MM.1S (cell line): ENCODE measurements at regions not wholly inside any gene's neighbourhood (a gene's known extent, or its start where the extent isn't known, plus 50 kb on each side); places are given as distances from the start of the nearest gene placed in this dataset.

ENCODE experiments used
- DNase-seq: peaks from one replicate; pipeline ENCODE4 v3.0.0-alpha.2; 2015
- H2AFZ ChIP-seq: fragments of 300-600 bp; sonication (generic); 2 replicates; pipeline ENCODE4 v1.6.0; 2016; ENCODE audit warnings: antibody characterized with exemption, low read length
- H3F3A ChIP-seq: fragments of 300-600 bp; sonication (generic); 2 replicates; pipeline ENCODE4 v1.6.1; 2016; ENCODE audit warnings: mild to moderate bottlenecking, antibody characterized with exemption, low read length, moderate library complexity, mixed read lengths; ENCODE audit not compliant: insufficient read depth
- H3K27ac ChIP-seq: fragments of 300-600 bp; sonication (generic); 2 replicates; pipeline ENCODE4 v1.5.1; 2016; ENCODE audit warnings: mild to moderate bottlenecking, low read length
- H3K27me3 ChIP-seq: fragments of 300-600 bp; sonication (generic); replicated peaks from 2 replicates; pipeline ENCODE4 v1.6.0; 2016; ENCODE audit warnings: low read length; ENCODE audit not compliant: insufficient read depth
- H3K36me3 ChIP-seq: fragments of 300-600 bp; sonication (generic); replicated peaks from 2 replicates; pipeline ENCODE4 v1.6.1; 2016; ENCODE audit warnings: mild to moderate bottlenecking, low read length, mixed read lengths; ENCODE audit not compliant: insufficient read depth
- H3K4me1 ChIP-seq: fragments of 300-600 bp; sonication (generic); 2 replicates; pipeline ENCODE4 v1.6.1; 2016; ENCODE audit warnings: low read length, mixed read lengths
- H3K4me2 ChIP-seq: fragments of 300-600 bp; sonication (generic); 2 replicates; pipeline ENCODE4 v1.6.0; 2016; ENCODE audit warnings: low read depth, low read length
- H3K4me3 ChIP-seq: fragments of 300-600 bp; sonication (generic); 2 replicates; pipeline ENCODE4 v1.5.1; 2016; ENCODE audit warnings: low read length, mixed read lengths
- H3K79me2 ChIP-seq: fragments of 300-600 bp; sonication (generic); 2 replicates; pipeline ENCODE4 v1.6.1; 2016; ENCODE audit warnings: mixed run types, low read length, mixed read lengths
- H3K9ac ChIP-seq: fragments of 300-600 bp; sonication (generic); 2 replicates; pipeline ENCODE4 v1.6.1; 2016; ENCODE audit warnings: low read length, mixed read lengths
- H3K9me2 ChIP-seq: fragments of 300-600 bp; sonication (generic); replicated peaks from 2 replicates; pipeline ENCODE4 v1.6.1; 2016; ENCODE audit warnings: mild to moderate bottlenecking, low read length, mixed read lengths; ENCODE audit not compliant: insufficient read depth
- H3K9me3 ChIP-seq: fragments of 300-600 bp; sonication (generic); replicated peaks from 2 replicates; pipeline ENCODE4 v1.6.1; 2016; ENCODE audit warnings: mild to moderate bottlenecking, low read length, mixed read lengths; ENCODE audit not compliant: insufficient read depth
- H4K20me1 ChIP-seq: fragments of 300-600 bp; sonication (generic); 2 replicates; pipeline ENCODE4 v1.6.1; 2016; ENCODE audit warnings: mild to moderate bottlenecking, low read length, moderate library complexity, mixed read lengths; ENCODE audit not compliant: insufficient read depth
- EZH2 ChIP-seq: fragments of 300-600 bp; sonication (generic); optimal IDR thresholded peaks from 2 replicates; pipeline ENCODE3; 2017; ENCODE audit warnings: low read depth, mild to moderate bottlenecking, antibody characterized with exemption, low read length, mixed read lengths
- EZH2phosphoT487 ChIP-seq: fragments of 300-600 bp; sonication (generic); IDR thresholded peaks from 2 replicates; pipeline ENCODE4 v1.6.1; 2018; ENCODE audit warnings: antibody characterized with exemption, low read length
- TF ChIP-seq, protein P1 (sequence below): fragments of 300-600 bp; sonication (generic); IDR thresholded peaks from 2 replicates; pipeline ENCODE4 v1.5.1; 2016; ENCODE audit warnings: antibody characterized with exemption, low read length, mixed read lengths

- TF ChIP-seq, protein P1, sequence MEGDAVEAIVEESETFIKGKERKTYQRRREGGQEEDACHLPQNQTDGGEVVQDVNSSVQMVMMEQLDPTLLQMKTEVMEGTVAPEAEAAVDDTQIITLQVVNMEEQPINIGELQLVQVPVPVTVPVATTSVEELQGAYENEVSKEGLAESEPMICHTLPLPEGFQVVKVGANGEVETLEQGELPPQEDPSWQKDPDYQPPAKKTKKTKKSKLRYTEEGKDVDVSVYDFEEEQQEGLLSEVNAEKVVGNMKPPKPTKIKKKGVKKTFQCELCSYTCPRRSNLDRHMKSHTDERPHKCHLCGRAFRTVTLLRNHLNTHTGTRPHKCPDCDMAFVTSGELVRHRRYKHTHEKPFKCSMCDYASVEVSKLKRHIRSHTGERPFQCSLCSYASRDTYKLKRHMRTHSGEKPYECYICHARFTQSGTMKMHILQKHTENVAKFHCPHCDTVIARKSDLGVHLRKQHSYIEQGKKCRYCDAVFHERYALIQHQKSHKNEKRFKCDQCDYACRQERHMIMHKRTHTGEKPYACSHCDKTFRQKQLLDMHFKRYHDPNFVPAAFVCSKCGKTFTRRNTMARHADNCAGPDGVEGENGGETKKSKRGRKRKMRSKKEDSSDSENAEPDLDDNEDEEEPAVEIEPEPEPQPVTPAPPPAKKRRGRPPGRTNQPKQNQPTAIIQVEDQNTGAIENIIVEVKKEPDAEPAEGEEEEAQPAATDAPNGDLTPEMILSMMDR = no peak
- TF ChIP-seq EZH2phosphoT487 (no peak), EZH2 (no peak)
- Histone ChIP-seq H3F3A (no peaks in the 10 kb centered on the region), H3K27me3 (no peaks in the 10 kb centered on the region)
Measured at GRCh38 chr10:80996615-80997193, 459.0 kb downstream of the SH2D4B start.

GRCh38 chr10:81000781-81001180, 463.1 kb downstream of the SH2D4B start:
- Histone ChIP-seq H3F3A (no peaks in the 10 kb centered on the region), H3K27ac (no peak overlapping the region), H4K20me1 (no peaks in the 10 kb centered on the region), H3K27me3 (no peaks in the 10 kb centered on the region), H3K9me3 (no peaks in the 10 kb centered on the region), H3K36me3 (no peaks in the 10 kb centered on the region), H3K9ac (no peak overlapping the region), H2AFZ (no peak overlapping the region), H3K4me1 (no peaks in the 10 kb centered on the region), H3K9me2 (no peaks in the 10 kb centered on the region), H3K4me2 (no peak overlapping the region), H3K4me3 (no peak overlapping the region), H3K79me2 (no peaks in the 10 kb centered on the region)
- TF ChIP-seq EZH2 (no peak), EZH2phosphoT487 (no peak)
- TF ChIP-seq, protein P1 = no peak
- no peak for DNase-seq

More at GRCh38 chr10:80996615-80997193, 459.0 kb downstream of the SH2D4B start:
- Histone ChIP-seq H3K36me3 (no peaks in the 10 kb centered on the region), H3K79me2 (no peaks in the 10 kb centered on the region), H3K9me3 (no peaks in the 10 kb centered on the region), H2AFZ (no peak overlapping the region), H3K27ac (no peak overlapping the region), H3K9ac (no peak overlapping the region), H4K20me1 (no peaks in the 10 kb centered on the region), H3K4me2 (no peak overlapping the region), H3K4me3 (no peak overlapping the region), H3K9me2 (no peaks in the 10 kb centered on the region), H3K4me1 (no peaks in the 10 kb centered on the region)
- no peak for DNase-seq

GRCh38 chr10:81002382-81002781, 464.7 kb downstream of the SH2D4B start:
- no peaks in the 10 kb centered on the region for H3K27me3 ChIP-seq
- no peak for TF ChIP-seq EZH2phosphoT487
- TF ChIP-seq EZH2 = no peak
- TF ChIP-seq, protein P1 = no peak
- H3F3A ChIP-seq = no peaks in the 10 kb centered on the region
- no peak overlapping the region for H3K27ac ChIP-seq
- H3K36me3 ChIP-seq = no peaks in the 10 kb centered on the region
- no peaks in the 10 kb centered on the region for H3K79me2 ChIP-seq
- no peaks in the 10 kb centered on the region for H3K9me2 ChIP-seq
- no peak overlapping the region for H2AFZ ChIP-seq
- no peak overlapping the region for H3K4me3 ChIP-seq
- no peaks in the 10 kb centered on the region for H4K20me1 ChIP-seq
- no peaks in the 10 kb centered on the region for H3K4me1 ChIP-seq
- H3K9ac ChIP-seq = no peak overlapping the region
- no peaks in the 10 kb centered on the region for H3K9me3 ChIP-seq
- no peak for DNase-seq
- H3K4me2 ChIP-seq = no peak overlapping the region
